ENCODE measurements at regions not wholly inside any gene's neighbourhood (a gene's known extent, or its start where the extent isn't known, plus 50 kb on each side); places are given as distances from the start of the nearest gene placed in this dataset.

GRCh38 chr10:56662765-56663447, 301.8 kb upstream of the ZWINT start:
- DNase-seq (ENCODE audit: low spot score), result no peak
- no peak for ATAC-seq (ENCODE audit: low FRiP score)
- no peak for TF ChIP-seq CTCF (IDR thresholded peaks at IDR 0.05)

- DNase-seq (ENCODE audit: low spot score), result no peak
- ATAC-seq (ENCODE audit: low FRiP score), result no peak
- no peak for TF ChIP-seq CTCF (IDR thresholded peaks at IDR 0.05)
Observed at GRCh38 chr10:56653289-56653688, 292.2 kb upstream of the ZWINT start.

- no peak for ATAC-seq (ENCODE audit: low FRiP score)
- DNase-seq (ENCODE audit: low spot score), result no peak
- no peak for TF ChIP-seq CTCF (IDR thresholded peaks at IDR 0.05)
Observed at GRCh38 chr10:56646329-56647111, 285.5 kb upstream of the ZWINT start.

- DNase-seq (ENCODE audit: low spot score) (no peak), ATAC-seq (ENCODE audit: low FRiP score) (no peak)
- TF ChIP-seq CTCF (IDR thresholded peaks at IDR 0.05), result no peak
Observed at GRCh38 chr10:56633876-56634452, 272.9 kb upstream of the ZWINT start.

GRCh38 chr10:56632537-56632936, 271.5 kb upstream of the ZWINT start:
- TF ChIP-seq CTCF (IDR thresholded peaks at IDR 0.05), result no peak
- ATAC-seq (ENCODE audit: low FRiP score) (no peak), DNase-seq (ENCODE audit: low spot score) (no peak)

GRCh38 chr10:56624082-56624481, 263.0 kb upstream of the ZWINT start:
- DNase-seq (ENCODE audit: low spot score) (no peak), ATAC-seq (ENCODE audit: low FRiP score) (no peak)
- no peak for TF ChIP-seq CTCF (IDR thresholded peaks at IDR 0.05)
